KOPT-K1 (cell line): ENCODE measurements at regions not wholly inside any gene's neighbourhood (a gene's known extent, or its start where the extent isn't known, plus 50 kb on each side); places are given as distances from the start of the nearest gene placed in this dataset.
"Not testable (repeated sequence)": the region's sequence is repeated elsewhere in the genome, so short reads cannot be mapped to it uniquely, and the experiment has no call there.

ENCODE experiments used
- H3K27ac ChIP-seq: fragments of 200-600 bp; sonication (generic); 2 replicates; pipeline ENCODE4 v1.5.1; 2016; ENCODE audit warnings: antibody characterized with exemption, mild to moderate bottlenecking, low read depth, low read length; ENCODE audit not compliant: poor library complexity, severe bottlenecking
- H3K36me3 ChIP-seq: fragments of 200-600 bp; sonication (generic); 2 replicates; pipeline ENCODE4 v1.5.1; 2017; ENCODE audit warnings: antibody characterized with exemption, mild to moderate bottlenecking, low read length, moderate library complexity; ENCODE audit not compliant: insufficient read depth
- H3K9me3 ChIP-seq: fragments of 200-600 bp; sonication (generic); 2 replicates; pipeline ENCODE4 v1.5.1; 2017; ENCODE audit warnings: antibody characterized with exemption, low read length, mild to moderate bottlenecking; ENCODE audit not compliant: insufficient read depth, poor library complexity, severe bottlenecking

DNA sequence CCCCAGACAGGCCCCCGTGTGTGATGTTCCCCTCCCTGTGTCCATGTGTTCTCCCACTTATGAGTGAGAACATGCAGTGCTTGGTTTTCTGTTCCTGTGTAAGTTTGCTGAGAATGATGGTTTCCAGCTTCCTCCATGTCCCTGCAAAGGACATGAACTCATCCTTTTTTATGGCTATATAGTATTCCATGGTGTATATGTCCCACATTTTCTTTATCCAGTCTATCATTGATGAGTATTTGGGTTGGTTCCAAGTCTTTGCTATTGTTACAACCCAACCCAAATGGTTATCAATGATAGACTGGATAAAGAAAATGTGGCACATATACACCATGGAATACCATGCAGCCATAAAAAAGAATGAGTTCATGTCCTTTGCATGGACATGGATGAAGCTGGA, 184.5 kb downstream of the PDCD6IP start:
- H3K36me3 ChIP-seq, H3K9me3 ChIP-seq, H3K27ac ChIP-seq: not testable (repeated sequence)

- Histone ChIP-seq H3K27ac (no peak overlapping the region), H3K9me3 (no peaks in the 10 kb centered on the region), H3K36me3 (no peaks in the 10 kb centered on the region)
Measured at GRCh38 chr3:33989229-33989628, 190.8 kb downstream of the PDCD6IP start.

DNA sequence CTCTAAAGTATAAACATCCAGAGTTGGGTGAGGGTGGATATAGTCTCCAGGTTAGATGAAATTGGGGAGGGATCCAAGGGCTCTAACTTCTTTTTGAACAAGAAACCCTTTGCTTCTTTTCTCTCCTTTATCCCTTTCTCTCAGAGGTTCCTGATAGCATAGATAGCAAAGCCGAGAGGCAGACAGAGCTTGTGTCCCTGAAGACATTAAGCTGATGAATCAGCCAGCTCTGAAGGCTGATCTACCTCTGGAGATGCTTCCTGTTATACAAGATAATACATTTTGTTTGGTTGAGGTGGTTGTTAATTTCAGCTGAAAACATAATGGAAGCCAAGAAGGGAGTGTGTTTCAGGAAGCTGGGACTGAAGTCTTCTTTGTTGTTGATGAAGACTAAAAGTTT, 193.2 kb downstream of the PDCD6IP start:
- no peaks in the 10 kb centered on the region for H3K36me3 ChIP-seq
- H3K27ac ChIP-seq: no peak overlapping the region
- peaks cover 21% of the 10 kb centered on the region for H3K9me3 ChIP-seq

GRCh38 chr3:33993631-33994030, 195.2 kb downstream of the PDCD6IP start:
- Histone ChIP-seq H3K36me3 (no peaks in the 10 kb centered on the region), H3K27ac (no peak overlapping the region), H3K9me3 (peaks cover 21% of the 10 kb centered on the region)

- H3K27ac ChIP-seq: no peak overlapping the region
- no peaks in the 10 kb centered on the region for H3K36me3 ChIP-seq
- H3K9me3 ChIP-seq: peaks cover 21% of the 10 kb centered on the region
Measured at GRCh38 chr3:33994568-33994967, 196.1 kb downstream of the PDCD6IP start.

DNA sequence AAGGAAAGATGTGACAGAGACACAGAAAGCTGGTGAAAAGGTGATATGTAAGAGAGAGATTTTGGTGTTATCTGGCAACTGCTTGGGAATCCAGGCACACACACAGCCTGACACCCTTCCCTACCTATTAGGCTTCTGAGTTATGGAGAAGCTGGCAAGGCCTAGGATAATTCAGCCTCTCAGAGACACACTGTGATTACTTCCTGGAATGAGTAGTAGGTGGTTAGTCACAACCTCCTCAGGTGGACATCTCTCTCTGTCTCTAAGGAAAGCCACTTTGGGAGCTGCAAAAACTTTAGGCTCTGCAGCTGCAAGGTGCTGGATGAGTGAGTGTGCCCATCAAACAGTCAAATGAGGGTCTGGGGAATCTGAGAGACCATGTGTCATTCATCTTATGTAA, 201.9 kb downstream of the PDCD6IP start:
- peaks cover 14% of the 10 kb centered on the region for H3K9me3 ChIP-seq
- no peak overlapping the region for H3K27ac ChIP-seq
- no peaks in the 10 kb centered on the region for H3K36me3 ChIP-seq

GRCh38 chr3:34001022-34001421, 202.6 kb downstream of the PDCD6IP start:
- peaks cover 6% of the 10 kb centered on the region for H3K9me3 ChIP-seq
- no peaks in the 10 kb centered on the region for H3K36me3 ChIP-seq
- H3K27ac ChIP-seq: no peak overlapping the region

DNA sequence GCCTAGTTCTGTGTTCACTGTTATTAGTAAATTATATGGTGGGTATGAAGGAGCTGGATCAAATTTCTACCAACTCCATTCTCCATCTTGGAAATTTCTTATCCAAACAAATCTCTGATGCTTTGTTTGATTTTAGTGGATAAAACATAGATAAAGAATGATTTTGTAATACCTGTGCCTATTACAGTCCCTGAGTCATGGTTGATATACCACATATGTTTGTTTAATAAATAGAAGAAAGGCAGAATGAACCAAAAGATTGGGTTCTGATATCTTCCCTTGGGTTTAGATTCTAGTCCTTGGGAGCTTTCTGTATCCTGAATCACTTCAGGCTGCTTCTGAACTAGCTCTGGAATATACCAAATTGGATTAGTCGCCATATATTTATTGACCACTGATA, 203.6 kb downstream of the PDCD6IP start:
- Histone ChIP-seq H3K27ac (no peak overlapping the region), H3K9me3 (no peaks in the 10 kb centered on the region), H3K36me3 (no peaks in the 10 kb centered on the region)

DNA sequence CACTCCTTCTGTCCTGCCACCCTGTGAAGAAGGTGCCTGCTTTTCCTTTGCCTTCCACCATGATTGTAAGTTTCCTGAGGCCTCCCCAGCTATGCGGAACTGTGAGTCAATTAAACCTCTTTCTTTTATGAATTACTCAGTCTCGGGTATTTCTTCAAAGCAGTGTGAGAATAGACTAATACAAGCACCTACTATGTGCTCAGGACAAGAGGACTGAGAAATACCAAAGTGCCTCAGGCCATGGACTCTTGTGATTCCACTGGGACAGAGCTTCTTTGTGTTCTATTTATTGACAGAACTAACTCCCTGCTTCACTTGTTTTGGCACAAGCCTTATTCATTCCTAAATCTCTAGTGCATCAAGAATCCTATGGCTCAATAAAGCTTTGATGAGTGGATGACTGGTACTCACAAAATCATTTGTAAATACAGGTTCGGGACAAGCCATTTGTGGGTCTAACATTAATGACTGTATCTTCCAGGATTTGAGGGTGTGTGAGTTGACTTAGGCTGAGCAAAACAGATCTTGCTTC, 204.2 kb downstream of the PDCD6IP start:
- Histone ChIP-seq H3K36me3 (no peaks in the 10 kb centered on the region), H3K27ac (no peak overlapping the region), H3K9me3 (no peaks in the 10 kb centered on the region)

DNA sequence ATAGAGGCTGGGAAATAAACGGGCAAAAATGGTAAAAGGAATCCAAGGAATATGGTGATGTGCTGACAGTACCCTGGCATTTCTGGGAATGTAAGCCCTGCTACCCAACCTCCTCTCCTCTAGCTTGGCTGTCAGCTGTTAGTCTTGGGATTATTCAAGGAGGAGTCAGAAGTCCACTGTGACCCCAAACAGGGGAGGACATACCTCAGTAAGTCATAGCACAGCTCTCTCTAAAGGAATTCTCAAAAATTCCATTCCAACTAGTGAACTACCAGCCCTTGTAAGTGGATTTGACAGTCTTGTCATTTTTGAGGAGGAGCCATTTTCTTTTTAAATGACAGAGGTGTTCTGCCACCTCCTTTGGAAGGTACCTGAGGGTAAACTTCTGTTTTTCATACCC, 207.5 kb downstream of the PDCD6IP start:
- Histone ChIP-seq H3K27ac (no peak overlapping the region), H3K9me3 (no peaks in the 10 kb centered on the region), H3K36me3 (no peaks in the 10 kb centered on the region)

- H3K36me3 ChIP-seq: no peaks in the 10 kb centered on the region
- H3K27ac ChIP-seq: no peak overlapping the region
- H3K9me3 ChIP-seq: no peaks in the 10 kb centered on the region
Measured at GRCh38 chr3:34008191-34008590, 209.8 kb downstream of the PDCD6IP start.

- Histone ChIP-seq H3K36me3 (no peaks in the 10 kb centered on the region), H3K27ac (no peak overlapping the region), H3K9me3 (no peaks in the 10 kb centered on the region)
Measured at GRCh38 chr3:34008836-34009809, 210.7 kb downstream of the PDCD6IP start.

DNA sequence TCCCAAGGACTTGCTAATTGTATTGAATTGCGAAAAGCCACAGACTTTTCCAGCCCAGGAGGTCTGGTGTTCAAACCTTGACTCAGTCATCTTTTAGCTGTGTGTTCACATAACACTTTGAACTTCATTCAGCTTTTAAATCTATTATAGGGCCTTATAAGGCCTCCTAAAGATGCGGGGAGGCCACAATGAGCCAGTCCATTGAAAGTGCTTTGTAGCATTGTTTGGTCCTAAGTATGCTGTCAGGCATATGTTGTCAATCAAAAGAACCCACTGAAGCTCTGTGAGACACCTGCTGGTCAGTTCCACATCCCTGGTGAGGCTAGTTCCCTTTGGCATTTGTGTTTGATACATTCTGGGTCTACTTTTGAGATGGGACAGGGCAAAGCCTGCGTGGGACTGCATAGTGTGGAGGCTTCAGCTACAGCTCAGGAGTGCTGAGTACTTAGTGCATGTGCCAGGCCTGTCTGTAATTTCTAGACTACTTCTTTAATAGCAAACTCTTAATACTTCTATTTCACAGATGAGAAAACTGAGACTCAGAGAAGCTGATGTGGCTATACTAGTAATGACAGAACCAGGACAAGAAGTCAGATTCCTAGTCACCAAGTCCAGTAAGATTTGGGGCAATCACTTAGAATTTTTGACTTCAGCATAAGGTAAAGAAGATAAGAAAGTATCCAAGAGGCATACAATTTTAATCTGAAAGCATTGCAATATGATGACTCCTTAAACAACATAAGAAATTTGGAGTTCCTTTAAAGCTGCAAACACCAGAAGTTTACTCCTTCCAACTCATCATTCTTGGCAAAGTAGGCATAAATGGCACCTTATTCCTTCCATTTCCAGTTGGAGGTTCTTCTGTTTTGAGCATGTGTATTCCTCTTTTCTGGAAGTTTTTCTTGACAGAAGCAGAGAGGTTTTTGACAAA, 213.0 kb downstream of the PDCD6IP start:
- H3K9me3 ChIP-seq: no peaks in the 10 kb centered on the region
- H3K36me3 ChIP-seq: no peaks in the 10 kb centered on the region
- no peak overlapping the region for H3K27ac ChIP-seq

- no peaks in the 10 kb centered on the region for H3K36me3 ChIP-seq
- no peak overlapping the region for H3K27ac ChIP-seq
- H3K9me3 ChIP-seq: no peaks in the 10 kb centered on the region
Measured at GRCh38 chr3:34012102-34012461, 213.7 kb downstream of the PDCD6IP start.
